ENCODE measurements at regions not wholly inside any gene's neighbourhood (a gene's known extent, or its start where the extent isn't known, plus 50 kb on each side); places are given as distances from the start of the nearest gene placed in this dataset.

GRCh38 chr22:44423556-44424358, 74.3 kb downstream of the RTL6 start:
- no peak for DNase-seq (ENCODE audit: low read depth)
- no peak overlapping the region for H3K4me3 ChIP-seq (ENCODE audit: low read depth, low read length)
- TF ChIP-seq, protein P1, sequence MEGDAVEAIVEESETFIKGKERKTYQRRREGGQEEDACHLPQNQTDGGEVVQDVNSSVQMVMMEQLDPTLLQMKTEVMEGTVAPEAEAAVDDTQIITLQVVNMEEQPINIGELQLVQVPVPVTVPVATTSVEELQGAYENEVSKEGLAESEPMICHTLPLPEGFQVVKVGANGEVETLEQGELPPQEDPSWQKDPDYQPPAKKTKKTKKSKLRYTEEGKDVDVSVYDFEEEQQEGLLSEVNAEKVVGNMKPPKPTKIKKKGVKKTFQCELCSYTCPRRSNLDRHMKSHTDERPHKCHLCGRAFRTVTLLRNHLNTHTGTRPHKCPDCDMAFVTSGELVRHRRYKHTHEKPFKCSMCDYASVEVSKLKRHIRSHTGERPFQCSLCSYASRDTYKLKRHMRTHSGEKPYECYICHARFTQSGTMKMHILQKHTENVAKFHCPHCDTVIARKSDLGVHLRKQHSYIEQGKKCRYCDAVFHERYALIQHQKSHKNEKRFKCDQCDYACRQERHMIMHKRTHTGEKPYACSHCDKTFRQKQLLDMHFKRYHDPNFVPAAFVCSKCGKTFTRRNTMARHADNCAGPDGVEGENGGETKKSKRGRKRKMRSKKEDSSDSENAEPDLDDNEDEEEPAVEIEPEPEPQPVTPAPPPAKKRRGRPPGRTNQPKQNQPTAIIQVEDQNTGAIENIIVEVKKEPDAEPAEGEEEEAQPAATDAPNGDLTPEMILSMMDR (IDR thresholded peaks at IDR 0.05; ENCODE audit: insufficient read depth, low read length) = no peak

DNA sequence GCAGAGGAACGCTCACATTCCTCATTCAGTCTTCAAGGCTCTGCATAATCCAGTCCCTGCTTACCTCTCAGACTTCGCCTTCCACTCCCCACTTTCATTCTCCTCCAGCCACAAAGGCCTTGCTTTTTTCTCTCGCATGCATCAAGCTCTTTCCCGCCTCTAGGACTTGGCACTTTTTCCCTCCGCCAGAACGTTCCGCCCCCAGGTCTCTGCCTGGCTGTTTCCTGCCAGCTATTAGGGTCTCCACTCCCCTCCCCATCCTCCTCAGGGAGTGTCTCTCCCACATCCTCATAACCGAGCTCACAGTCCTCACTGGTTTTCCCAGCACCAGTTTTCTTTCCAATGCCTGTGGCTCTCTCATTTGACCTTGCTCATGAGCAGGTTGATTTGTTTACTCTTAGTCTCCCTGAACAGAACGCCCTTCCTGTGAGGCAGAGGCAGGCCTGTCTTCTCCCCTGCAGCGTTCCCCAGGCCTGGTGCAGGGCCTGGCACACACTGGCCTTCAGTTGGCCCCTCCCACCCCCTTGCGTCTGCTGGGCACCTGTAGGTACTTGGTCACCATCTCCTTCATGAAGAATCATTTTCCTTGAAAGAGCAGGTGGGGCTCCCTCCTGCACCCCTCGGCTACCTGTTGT, 75.2 kb downstream of the RTL6 start:
- DNase-seq (ENCODE audit: low read depth) = no peak
- TF ChIP-seq, protein P1 (IDR thresholded peaks at IDR 0.05; ENCODE audit: insufficient read depth, low read length) = no peak
- no peak overlapping the region for H3K4me3 ChIP-seq (ENCODE audit: low read depth, low read length)

DNA sequence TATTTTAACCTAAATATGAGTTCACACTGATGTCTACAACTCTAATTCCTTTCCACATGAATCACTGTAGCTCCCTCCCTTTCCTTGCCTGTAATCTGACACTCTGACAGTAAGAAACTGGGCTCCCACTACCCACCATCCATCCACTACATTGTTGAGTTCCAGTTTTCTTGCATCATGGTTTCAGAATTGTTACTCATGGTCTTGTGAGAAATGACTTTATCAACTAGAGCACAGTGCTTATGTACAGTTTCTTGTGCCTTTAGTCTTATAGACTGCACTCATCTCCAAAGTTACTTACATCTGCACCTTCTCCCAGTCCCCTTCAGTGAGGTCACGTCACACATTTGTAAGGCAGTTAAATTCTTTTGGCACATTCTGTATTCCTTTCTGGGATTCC, 78.6 kb downstream of the RTL6 start:
- peak; percentile 28 for DNase-seq (ENCODE audit: low read depth)
- TF ChIP-seq, protein P1 (IDR thresholded peaks at IDR 0.05; ENCODE audit: insufficient read depth, low read length) = no peak
- no peak overlapping the region for H3K4me3 ChIP-seq (ENCODE audit: low read depth, low read length)

GRCh38 chr22:44413211-44413610, 84.8 kb downstream of the RTL6 start:
- no peak for DNase-seq (ENCODE audit: low read depth)
- H3K4me3 ChIP-seq (ENCODE audit: low read depth, low read length) = no peak overlapping the region
- TF ChIP-seq, protein P1 (IDR thresholded peaks at IDR 0.05; ENCODE audit: insufficient read depth, low read length) = no peak

DNA sequence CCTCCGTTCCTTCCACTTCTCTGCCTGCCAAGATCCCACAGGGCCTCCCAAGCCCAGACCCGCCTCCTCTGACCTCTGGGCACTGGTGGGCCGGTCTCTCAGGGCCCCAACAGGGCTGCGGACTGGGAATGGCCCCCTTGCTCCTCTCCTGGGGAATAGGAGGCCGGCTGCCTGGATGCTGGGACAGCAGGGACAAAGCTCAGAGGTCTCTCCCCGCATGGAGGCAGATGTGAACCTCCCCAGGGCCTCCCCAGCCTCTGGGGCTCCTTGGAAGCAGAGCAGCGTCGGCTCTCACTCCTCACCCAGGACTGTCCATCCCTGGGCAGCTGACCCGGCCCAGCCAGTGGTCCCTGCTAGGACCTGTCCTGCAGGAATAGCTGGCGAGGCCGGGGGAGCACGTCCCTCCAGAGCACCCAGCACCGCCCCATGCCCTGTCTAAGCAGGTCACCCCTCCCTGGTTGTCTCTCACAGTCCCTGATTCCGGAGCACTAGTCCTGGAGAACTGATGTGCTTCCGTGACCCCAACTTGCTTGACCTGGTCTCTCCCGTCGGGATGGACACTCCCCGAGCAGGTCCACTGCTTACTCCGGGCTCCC, 85.8 kb downstream of the RTL6 start:
- TF ChIP-seq, protein P1 (IDR thresholded peaks at IDR 0.05; ENCODE audit: insufficient read depth, low read length) = no peak
- no peak for DNase-seq (ENCODE audit: low read depth)

GRCh38 chr22:44411226-44412135, 86.6 kb downstream of the RTL6 start:
- DNase-seq (ENCODE audit: low read depth) = no peak
- no peak overlapping the region for H3K4me3 ChIP-seq (ENCODE audit: low read depth, low read length)
- TF ChIP-seq, protein P1 (IDR thresholded peaks at IDR 0.05; ENCODE audit: insufficient read depth, low read length) = no peak

More for the DNA sequence above, 85.8 kb downstream of the RTL6 start:
- no peak overlapping the region for H3K4me3 ChIP-seq (ENCODE audit: low read depth, low read length)
